ENCODE measurements at regions not wholly inside any gene's neighbourhood (a gene's known extent, or its start where the extent isn't known, plus 50 kb on each side); places are given as distances from the start of the nearest gene placed in this dataset.

DNA sequence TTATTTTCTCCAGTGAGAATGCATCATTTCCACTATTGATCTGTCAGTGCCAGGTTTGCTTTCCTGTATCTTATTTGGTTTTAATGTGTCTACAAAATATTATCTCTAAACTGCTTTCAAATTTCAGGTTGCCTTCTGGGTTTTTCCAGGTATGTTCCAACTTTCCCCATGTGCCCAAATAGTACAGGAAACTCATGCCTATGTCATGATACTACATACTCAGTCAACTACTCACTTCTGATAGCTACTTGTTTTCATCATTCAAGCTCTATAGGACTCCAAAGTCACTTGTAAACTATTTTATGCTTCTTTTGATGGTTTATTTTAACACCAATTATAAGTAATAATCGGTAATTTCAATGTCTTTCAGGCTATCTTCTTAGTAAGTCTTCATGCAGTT lies 134.8 kb upstream of the TTC14 start:
- intact Hi-C loops (cut with DNase I), result no loop called here
- H3K27ac ChIP-seq, result no peak overlapping the region
- no peak overlapping the region for H3K4me3 ChIP-seq
- WGBS, 2 donors, result 82 to 97% methylated on average over 1 of the region's 1 CpG
- no peak for FAIRE-seq
- ATAC-seq, result no peak
- TF ChIP-seq, protein P1, sequence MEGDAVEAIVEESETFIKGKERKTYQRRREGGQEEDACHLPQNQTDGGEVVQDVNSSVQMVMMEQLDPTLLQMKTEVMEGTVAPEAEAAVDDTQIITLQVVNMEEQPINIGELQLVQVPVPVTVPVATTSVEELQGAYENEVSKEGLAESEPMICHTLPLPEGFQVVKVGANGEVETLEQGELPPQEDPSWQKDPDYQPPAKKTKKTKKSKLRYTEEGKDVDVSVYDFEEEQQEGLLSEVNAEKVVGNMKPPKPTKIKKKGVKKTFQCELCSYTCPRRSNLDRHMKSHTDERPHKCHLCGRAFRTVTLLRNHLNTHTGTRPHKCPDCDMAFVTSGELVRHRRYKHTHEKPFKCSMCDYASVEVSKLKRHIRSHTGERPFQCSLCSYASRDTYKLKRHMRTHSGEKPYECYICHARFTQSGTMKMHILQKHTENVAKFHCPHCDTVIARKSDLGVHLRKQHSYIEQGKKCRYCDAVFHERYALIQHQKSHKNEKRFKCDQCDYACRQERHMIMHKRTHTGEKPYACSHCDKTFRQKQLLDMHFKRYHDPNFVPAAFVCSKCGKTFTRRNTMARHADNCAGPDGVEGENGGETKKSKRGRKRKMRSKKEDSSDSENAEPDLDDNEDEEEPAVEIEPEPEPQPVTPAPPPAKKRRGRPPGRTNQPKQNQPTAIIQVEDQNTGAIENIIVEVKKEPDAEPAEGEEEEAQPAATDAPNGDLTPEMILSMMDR (IDR thresholded peaks at IDR 0.05), result no peak
- no peaks in the 10 kb centered on the region for H3K9me3 ChIP-seq
- H3K27me3 ChIP-seq, result no peaks in the 10 kb centered on the region
- no peaks in the 10 kb centered on the region for H3K4me1 ChIP-seq
- no peak for DNase-seq
- H3K36me3 ChIP-seq, result no peaks in the 10 kb centered on the region

DNA sequence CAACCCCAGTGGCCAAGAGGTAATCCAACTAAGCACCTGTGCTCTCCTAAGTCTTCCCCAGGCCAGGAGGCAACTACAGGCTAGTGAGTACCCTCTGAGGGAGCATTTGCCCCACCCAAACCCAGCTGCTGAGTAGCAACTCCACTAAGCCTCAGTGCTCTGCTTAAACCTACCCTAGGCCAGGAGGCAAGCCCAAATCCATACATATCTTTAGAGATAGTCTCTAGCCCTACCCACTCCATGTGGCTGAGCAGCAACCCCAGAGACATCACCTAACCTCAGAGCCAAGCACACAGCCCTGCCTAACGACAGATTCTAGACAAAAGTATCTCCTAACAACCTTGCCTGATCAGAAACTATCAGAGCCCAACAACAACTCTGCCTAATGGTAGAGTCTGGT lies 132.8 kb upstream of the TTC14 start:
- FAIRE-seq, result no peak
- no peaks in the 10 kb centered on the region for H3K9me3 ChIP-seq
- ATAC-seq, result no peak
- no peaks in the 10 kb centered on the region for H3K4me1 ChIP-seq
- no peak overlapping the region for H3K4me3 ChIP-seq
- TF ChIP-seq, protein P1 (IDR thresholded peaks at IDR 0.05), result no peak
- no peak overlapping the region for H3K27ac ChIP-seq
- 84 to 86% methylated on average over 1 of the region's 1 CpG for WGBS, 2 donors
- no peaks in the 10 kb centered on the region for H3K27me3 ChIP-seq
- H3K36me3 ChIP-seq, result no peaks in the 10 kb centered on the region
- peak in 1 of 6 donors; percentile 7 for DNase-seq
- intact Hi-C loops (cut with DNase I), result no loop called here

DNA sequence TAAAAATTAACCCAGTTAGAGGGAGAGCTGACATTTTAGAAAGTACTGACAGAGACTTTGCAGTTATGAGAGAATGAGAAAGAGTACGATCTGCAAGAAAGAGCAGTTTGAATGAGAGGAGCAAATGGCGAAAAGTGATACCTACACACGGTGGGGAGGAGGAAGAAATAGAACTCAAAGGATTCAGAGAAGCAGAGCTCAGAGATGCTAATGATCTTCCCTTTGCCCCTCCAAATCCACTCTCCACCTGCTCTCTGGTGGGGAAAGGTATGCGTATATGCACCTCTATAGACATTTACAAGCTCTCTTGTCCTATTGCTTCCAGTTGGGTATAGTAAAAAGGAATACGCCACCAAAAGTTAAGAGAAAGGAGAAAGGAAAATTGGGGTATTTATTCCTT lies 123.3 kb upstream of the TTC14 start:
- Histone ChIP-seq H3K4me3 (no peak overlapping the region), H3K27ac (no peak overlapping the region), H3K4me1 (no peaks in the 10 kb centered on the region), H3K9me3 (no peaks in the 10 kb centered on the region), H3K36me3 (no peaks in the 10 kb centered on the region), H3K27me3 (no peaks in the 10 kb centered on the region)
- intact Hi-C loops (cut with DNase I), result no loop called here
- WGBS, 2 donors, result 87 to 88% methylated on average over 5 of the region's 5 CpGs
- DNase-seq (no peak), FAIRE-seq (no peak), ATAC-seq (no peak)
- TF ChIP-seq, protein P1 (IDR thresholded peaks at IDR 0.05), result no peak

DNA sequence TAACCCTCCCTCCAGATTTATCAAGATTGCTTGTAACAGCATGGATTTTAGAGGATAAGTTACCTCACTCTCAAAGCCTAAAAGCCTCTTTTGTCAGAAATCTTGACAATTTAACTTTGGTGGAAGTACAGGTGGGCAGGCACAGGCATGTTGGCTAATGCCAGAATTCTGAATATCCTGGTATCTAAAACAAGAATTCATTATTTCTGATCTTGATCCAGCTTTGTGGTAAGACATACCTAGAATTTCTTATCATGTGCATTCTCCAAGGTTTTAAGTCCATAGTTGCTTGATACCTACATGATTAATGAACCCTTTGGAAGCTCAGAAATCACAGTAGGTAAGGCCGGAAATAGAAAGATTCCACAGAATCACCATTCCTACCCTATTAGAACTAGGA lies 109.9 kb upstream of the TTC14 start:
- ATAC-seq (no peak), DNase-seq (no peak), FAIRE-seq (no peak)
- intact Hi-C loops (cut with DNase I), result no loop called here
- TF ChIP-seq, protein P1 (IDR thresholded peaks at IDR 0.05), result no peak
- H3K4me1 ChIP-seq, result no peaks in the 10 kb centered on the region
- no peak overlapping the region for H3K4me3 ChIP-seq
- no peaks in the 10 kb centered on the region for H3K27me3 ChIP-seq
- 83 to 91% methylated on average over 1 of the region's 1 CpG for WGBS, 2 donors
- H3K9me3 ChIP-seq, result no peaks in the 10 kb centered on the region
- H3K36me3 ChIP-seq, result no peaks in the 10 kb centered on the region
- no peak overlapping the region for H3K27ac ChIP-seq

DNA sequence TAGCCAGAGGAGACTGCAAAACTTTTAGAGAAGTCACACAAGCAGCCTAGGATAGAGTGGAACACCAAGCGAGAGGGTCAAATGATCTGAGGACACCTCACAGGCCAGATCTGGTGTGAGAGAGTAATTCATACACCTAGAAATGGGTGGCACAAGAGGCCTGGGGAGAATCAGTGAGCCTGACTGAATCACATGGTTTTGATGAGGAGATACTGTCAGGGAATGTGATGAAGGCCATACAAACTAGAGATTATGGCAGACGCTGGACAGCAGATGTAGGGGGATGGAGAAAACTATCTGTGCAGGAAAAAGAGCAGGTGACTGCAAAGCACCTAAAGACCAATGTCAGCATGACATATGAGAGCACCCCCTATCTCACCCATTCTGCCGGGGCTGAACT lies 105.0 kb upstream of the TTC14 start:
- ATAC-seq (no peak), FAIRE-seq (no peak), DNase-seq (no peak)
- intact Hi-C loops (cut with DNase I), result no loop called here
- Histone ChIP-seq H3K36me3 (no peaks in the 10 kb centered on the region), H3K4me1 (no peaks in the 10 kb centered on the region), H3K27ac (no peak overlapping the region), H3K9me3 (no peaks in the 10 kb centered on the region), H3K27me3 (no peaks in the 10 kb centered on the region), H3K4me3 (no peak overlapping the region)
- TF ChIP-seq, protein P1 (IDR thresholded peaks at IDR 0.05), result no peak
- WGBS, 2 donors, result 66 to 70% methylated on average over 3 of the region's 3 CpGs
